Thyroid gland (tissue), 4 donors: ENCODE measurements at regions not wholly inside any gene's neighbourhood (a gene's known extent, or its start where the extent isn't known, plus 50 kb on each side); places are given as distances from the start of the nearest gene placed in this dataset.

Experiments used
- POLR2A ChIP-seq, 2 donors: fragments of 450-650 bp; IDR thresholded peaks; one replicate each; pipeline ENCODE4 v1.6.1; 2017; ENCODE audit warnings: antibody characterized with exemption in 2 of 2, mild to moderate bottlenecking in 2 of 2, moderate library complexity in 1 of 2
- TF ChIP-seq, protein P1 (sequence below), 6 experiments: fragments of 200-600 bp in 3 of 6; fragments of 450-650 bp in 3 of 6; sonication (generic) in 3 of 6; IDR thresholded peaks; one replicate each; pipeline ENCODE4 v1.5.1; 2016 to 2019; ENCODE audit warnings: antibody characterized with exemption in 6 of 6, mild to moderate bottlenecking in 2 of 6, inconsistent platforms in 1 of 6, moderate library complexity in 1 of 6

DNA sequence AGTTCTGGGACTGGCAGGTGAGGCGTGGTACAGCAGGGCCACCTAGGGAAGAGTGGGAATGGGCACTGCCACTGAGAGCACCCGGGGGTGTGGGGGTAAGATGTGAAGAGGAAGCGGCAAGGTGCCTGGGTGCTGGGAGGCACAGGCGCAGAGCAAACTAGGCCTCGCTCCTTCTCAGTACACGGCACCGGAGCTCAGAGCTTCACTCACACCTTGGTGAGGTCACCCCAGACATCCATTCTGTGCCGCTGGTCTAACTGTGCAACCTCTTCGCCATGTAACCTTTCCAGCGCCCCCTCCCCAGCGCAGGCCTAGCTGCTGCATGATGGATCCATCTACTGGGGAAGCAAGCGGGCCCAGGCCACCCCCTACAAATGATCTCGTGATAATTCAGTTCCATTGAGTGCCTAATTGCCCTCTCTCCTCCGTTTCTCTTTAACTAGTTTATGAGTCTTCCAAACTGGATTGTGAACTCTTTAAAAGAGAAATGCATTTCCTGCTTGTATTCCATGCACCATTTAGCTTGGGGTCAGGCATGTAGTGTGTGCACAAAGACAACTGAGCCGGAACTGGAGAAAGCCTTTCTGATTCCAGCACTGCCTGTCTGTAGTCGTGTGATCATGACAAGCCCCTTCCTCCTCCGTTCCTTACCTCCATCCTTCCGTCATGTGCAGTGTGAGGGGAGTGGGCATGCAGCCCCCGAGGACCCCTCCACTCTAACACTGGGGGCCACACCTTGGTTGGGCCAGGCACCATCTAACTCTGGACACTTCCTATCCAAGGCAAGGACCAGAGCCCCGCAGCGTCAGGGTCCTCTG is 1475.2 kb downstream of the TBC1D22A start:
- TF ChIP-seq, protein P1, sequence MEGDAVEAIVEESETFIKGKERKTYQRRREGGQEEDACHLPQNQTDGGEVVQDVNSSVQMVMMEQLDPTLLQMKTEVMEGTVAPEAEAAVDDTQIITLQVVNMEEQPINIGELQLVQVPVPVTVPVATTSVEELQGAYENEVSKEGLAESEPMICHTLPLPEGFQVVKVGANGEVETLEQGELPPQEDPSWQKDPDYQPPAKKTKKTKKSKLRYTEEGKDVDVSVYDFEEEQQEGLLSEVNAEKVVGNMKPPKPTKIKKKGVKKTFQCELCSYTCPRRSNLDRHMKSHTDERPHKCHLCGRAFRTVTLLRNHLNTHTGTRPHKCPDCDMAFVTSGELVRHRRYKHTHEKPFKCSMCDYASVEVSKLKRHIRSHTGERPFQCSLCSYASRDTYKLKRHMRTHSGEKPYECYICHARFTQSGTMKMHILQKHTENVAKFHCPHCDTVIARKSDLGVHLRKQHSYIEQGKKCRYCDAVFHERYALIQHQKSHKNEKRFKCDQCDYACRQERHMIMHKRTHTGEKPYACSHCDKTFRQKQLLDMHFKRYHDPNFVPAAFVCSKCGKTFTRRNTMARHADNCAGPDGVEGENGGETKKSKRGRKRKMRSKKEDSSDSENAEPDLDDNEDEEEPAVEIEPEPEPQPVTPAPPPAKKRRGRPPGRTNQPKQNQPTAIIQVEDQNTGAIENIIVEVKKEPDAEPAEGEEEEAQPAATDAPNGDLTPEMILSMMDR (IDR thresholded peaks at IDR 0.05): no peak
- TF ChIP-seq POLR2A (IDR thresholded peaks at IDR 0.05): no peak
